NCI-H2196 treated with DMSO at 0.1 percent for 48 hours (cell line): ENCODE measurements at regions not wholly inside any gene's neighbourhood (a gene's known extent, or its start where the extent isn't known, plus 50 kb on each side); places are given as distances from the start of the nearest gene placed in this dataset.
"Not testable (repeated sequence)": the region's sequence is repeated elsewhere in the genome, so short reads cannot be mapped to it uniquely, and the experiment has no call there.

ENCODE experiments used
- DNase-seq: peaks from one replicate; lab custom pipeline; 2025; ENCODE audit not compliant: unreplicated experiment; lab: John Stamatoyannopoulos, UW

- DNase-seq, result no peak
Observed at GRCh38 chr6:23823421-23823820, 302.6 kb upstream of the NRSN1 start.

- DNase-seq, result no peak
Observed at GRCh38 chr6:23826572-23826971, 299.4 kb upstream of the NRSN1 start.

- no peak for DNase-seq
Observed at GRCh38 chr6:23828861-23829260, 297.2 kb upstream of the NRSN1 start.

- DNase-seq, result no peak
Observed at GRCh38 chr6:23841116-23841515, 284.9 kb upstream of the NRSN1 start.

GRCh38 chr6:23842760-23843159, 283.3 kb upstream of the NRSN1 start:
- no peak for DNase-seq

- no peak for DNase-seq
Observed at GRCh38 chr6:23851522-23851921, 274.5 kb upstream of the NRSN1 start.

- DNase-seq, result not testable (repeated sequence)
Observed at GRCh38 chr6:23853566-23854133, 272.4 kb upstream of the NRSN1 start.

- DNase-seq, result not testable (repeated sequence)
Observed at GRCh38 chr6:23854154-23854553, 271.9 kb upstream of the NRSN1 start.

- DNase-seq, result no peak
Observed at GRCh38 chr6:23855497-23856116, 270.4 kb upstream of the NRSN1 start.

- DNase-seq, result no peak
Observed at GRCh38 chr6:23870496-23870895, 255.5 kb upstream of the NRSN1 start.

- DNase-seq, result no peak
Observed at GRCh38 chr6:23873161-23873560, 252.9 kb upstream of the NRSN1 start.

- DNase-seq, result no peak
Observed at GRCh38 chr6:23875006-23875405, 251.0 kb upstream of the NRSN1 start.

GRCh38 chr6:23879816-23880215, 246.2 kb upstream of the NRSN1 start:
- DNase-seq, result no peak

- no peak for DNase-seq
Observed at GRCh38 chr6:23890543-23891227, 235.3 kb upstream of the NRSN1 start.

- no peak for DNase-seq
Observed at GRCh38 chr6:23905133-23905815, 220.7 kb upstream of the NRSN1 start.

- DNase-seq, result no peak
Observed at GRCh38 chr6:23910420-23910819, 215.6 kb upstream of the NRSN1 start.

- DNase-seq, result no peak
Observed at GRCh38 chr6:23927935-23928334, 198.1 kb upstream of the NRSN1 start.

GRCh38 chr6:23929201-23929600, 196.8 kb upstream of the NRSN1 start:
- DNase-seq, result no peak

GRCh38 chr6:23940466-23940865, 185.5 kb upstream of the NRSN1 start:
- no peak for DNase-seq

GRCh38 chr6:23951691-23952090, 174.3 kb upstream of the NRSN1 start:
- DNase-seq, result no peak

GRCh38 chr6:23952245-23952644, 173.8 kb upstream of the NRSN1 start:
- DNase-seq, result no peak

- no peak for DNase-seq
Observed at GRCh38 chr6:23953976-23954375, 172.0 kb upstream of the NRSN1 start.
